ENCODE measurements at regions not wholly inside any gene's neighbourhood (a gene's known extent, or its start where the extent isn't known, plus 50 kb on each side); places are given as distances from the start of the nearest gene placed in this dataset.
"Not testable (repeated sequence)": the region's sequence is repeated elsewhere in the genome, so short reads cannot be mapped to it uniquely, and the experiment has no call there.

GRCh38 chr6:74177506-74177905 is 481.5 kb downstream of the CD109 start:
- FAIRE-seq, result no peak
- H3K27me3 Mint-ChIP-seq (ENCODE audit: low read depth, unreplicated experiment), result no peaks in the 10 kb centered on the region
- Histone ChIP-seq H3K9me3 (ENCODE audit: insufficient read depth, low read depth, low read length) (no peaks in the 10 kb centered on the region), H3K4me2 (ENCODE audit: low read length) (no peak overlapping the region), H3K27ac (ENCODE audit: low read depth, low read length) (no peak overlapping the region), H3K36me3 (ENCODE audit: insufficient read depth, low read length) (no peaks in the 10 kb centered on the region), H4K20me1 (ENCODE audit: insufficient read depth, low read length) (no peaks in the 10 kb centered on the region), H3K27me3 (ENCODE audit: insufficient read depth, low read length) (no peaks in the 10 kb centered on the region), H2AFZ (ENCODE audit: low read depth, low read length) (no peak overlapping the region), H3K4me1 (ENCODE audit: insufficient read depth, low read length) (no peaks in the 10 kb centered on the region), H3K4me3 (ENCODE audit: insufficient read depth, low read depth, low read length) (no peak overlapping the region), H3K9ac (ENCODE audit: low read length) (no peak overlapping the region), H3K79me2 (ENCODE audit: insufficient read depth, low read length) (no peaks in the 10 kb centered on the region)
- H3K4me1 Mint-ChIP-seq (ENCODE audit: low read depth, unreplicated experiment), result no peaks in the 10 kb centered on the region
- no peaks in the 10 kb centered on the region for H3K9me3 Mint-ChIP-seq (ENCODE audit: unreplicated experiment)
- no peak overlapping the region for H3K27ac Mint-ChIP-seq (ENCODE audit: unreplicated experiment)
- H3K36me3 Mint-ChIP-seq (ENCODE audit: low read depth, unreplicated experiment), result no peaks in the 10 kb centered on the region
- no peak overlapping the region for H3K4me3 Mint-ChIP-seq (ENCODE audit: unreplicated experiment)
- TF ChIP-seq CTCF (IDR thresholded peaks at IDR 0.05; ENCODE audit: insufficient read depth, low read depth, low read length) (no peak), EZH2 (IDR thresholded peaks at IDR 0.05; ENCODE audit: insufficient read depth, low read length) (no peak)
- DNase-seq (ENCODE audit: low read depth), result no peak

- H3K9me3 Mint-ChIP-seq (ENCODE audit: unreplicated experiment); FAIRE-seq; H3K4me2 ChIP-seq (ENCODE audit: low read length); H3K36me3 ChIP-seq (ENCODE audit: insufficient read depth, low read length); H3K27ac Mint-ChIP-seq (ENCODE audit: unreplicated experiment); H3K9ac ChIP-seq (ENCODE audit: low read length); H3K27me3 Mint-ChIP-seq (ENCODE audit: low read depth, unreplicated experiment); H3K9me3 ChIP-seq (ENCODE audit: insufficient read depth, low read depth, low read length); H3K4me3 ChIP-seq (ENCODE audit: insufficient read depth, low read depth, low read length); H2AFZ ChIP-seq (ENCODE audit: low read depth, low read length); H3K4me1 Mint-ChIP-seq (ENCODE audit: low read depth, unreplicated experiment); H3K79me2 ChIP-seq (ENCODE audit: insufficient read depth, low read length); H3K4me1 ChIP-seq (ENCODE audit: insufficient read depth, low read length); DNase-seq (ENCODE audit: low read depth); H4K20me1 ChIP-seq (ENCODE audit: insufficient read depth, low read length); H3K27ac ChIP-seq (ENCODE audit: low read depth, low read length); H3K4me3 Mint-ChIP-seq (ENCODE audit: unreplicated experiment); H3K27me3 ChIP-seq (ENCODE audit: insufficient read depth, low read length); H3K36me3 Mint-ChIP-seq (ENCODE audit: low read depth, unreplicated experiment): not testable (repeated sequence)
Measured at GRCh38 chr6:74170550-74170949, 474.5 kb downstream of the CD109 start.

- Histone ChIP-seq H3K4me2 (ENCODE audit: low read length) (no peak overlapping the region), H3K27me3 (ENCODE audit: insufficient read depth, low read length) (no peaks in the 10 kb centered on the region), H3K9me3 (ENCODE audit: insufficient read depth, low read depth, low read length) (no peaks in the 10 kb centered on the region), H3K9ac (ENCODE audit: low read length) (no peak overlapping the region), H3K4me3 (ENCODE audit: insufficient read depth, low read depth, low read length) (no peak overlapping the region), H2AFZ (ENCODE audit: low read depth, low read length) (no peak overlapping the region), H4K20me1 (ENCODE audit: insufficient read depth, low read length) (no peaks in the 10 kb centered on the region), H3K4me1 (ENCODE audit: insufficient read depth, low read length) (no peaks in the 10 kb centered on the region), H3K36me3 (ENCODE audit: insufficient read depth, low read length) (no peaks in the 10 kb centered on the region), H3K79me2 (ENCODE audit: insufficient read depth, low read length) (no peaks in the 10 kb centered on the region), H3K27ac (ENCODE audit: low read depth, low read length) (no peak overlapping the region)
- Mint-ChIP-seq H3K4me1 (ENCODE audit: low read depth, unreplicated experiment) (peaks cover 2% of the 10 kb centered on the region), H3K36me3 (ENCODE audit: low read depth, unreplicated experiment) (no peaks in the 10 kb centered on the region), H3K9me3 (ENCODE audit: unreplicated experiment) (no peaks in the 10 kb centered on the region), H3K27me3 (ENCODE audit: low read depth, unreplicated experiment) (no peaks in the 10 kb centered on the region), H3K27ac (ENCODE audit: unreplicated experiment) (no peak overlapping the region), H3K4me3 (ENCODE audit: unreplicated experiment) (no peak overlapping the region)
- TF ChIP-seq EZH2 (IDR thresholded peaks at IDR 0.05; ENCODE audit: insufficient read depth, low read length) (no peak), CTCF (IDR thresholded peaks at IDR 0.05; ENCODE audit: insufficient read depth, low read depth, low read length) (no peak)
- DNase-seq (ENCODE audit: low read depth), result peak; percentile 83
- no peak for FAIRE-seq
Measured at GRCh38 chr6:74170118-74170517, 474.1 kb downstream of the CD109 start.

Measured in astrocyte (in vitro differentiated cells and primary cell).